Activated CD4-positive, alpha-beta T cell treated with anti-CD3 and anti-CD28 coated beads, Interleukin-2, amount 50 U/mL, for 48 hours (primary cell): ENCODE measurements at regions not wholly inside any gene's neighbourhood (a gene's known extent, or its start where the extent isn't known, plus 50 kb on each side); places are given as distances from the start of the nearest gene placed in this dataset.

Experiments
- DNase-seq, 2 experiments: peaks; one replicate each; pipeline ENCODE4 v3.0.0-alpha.2; 2020

DNA sequence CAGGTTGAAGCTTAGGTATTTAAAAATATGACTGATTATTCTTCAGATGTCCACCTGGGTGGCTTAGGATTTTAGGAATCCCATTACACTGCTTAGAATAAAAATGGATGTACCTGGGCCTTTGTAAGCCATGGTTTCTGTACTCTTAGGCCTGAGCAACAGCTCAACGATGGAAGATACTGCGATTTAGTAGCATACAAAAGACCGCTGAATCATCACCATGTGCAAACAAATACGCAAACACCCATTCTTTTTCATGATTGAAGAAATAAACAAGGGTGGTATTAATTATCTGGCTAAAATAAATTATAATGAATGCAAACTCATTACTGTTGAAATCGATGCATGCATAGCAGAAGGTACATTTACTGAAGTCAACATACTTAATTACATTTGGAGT, 188.9 kb downstream of the ZNF330 start:
- DNase-seq, result no peak

GRCh38 chr4:141410839-141411238, 190.1 kb downstream of the ZNF330 start:
- DNase-seq, result no peak

DNA sequence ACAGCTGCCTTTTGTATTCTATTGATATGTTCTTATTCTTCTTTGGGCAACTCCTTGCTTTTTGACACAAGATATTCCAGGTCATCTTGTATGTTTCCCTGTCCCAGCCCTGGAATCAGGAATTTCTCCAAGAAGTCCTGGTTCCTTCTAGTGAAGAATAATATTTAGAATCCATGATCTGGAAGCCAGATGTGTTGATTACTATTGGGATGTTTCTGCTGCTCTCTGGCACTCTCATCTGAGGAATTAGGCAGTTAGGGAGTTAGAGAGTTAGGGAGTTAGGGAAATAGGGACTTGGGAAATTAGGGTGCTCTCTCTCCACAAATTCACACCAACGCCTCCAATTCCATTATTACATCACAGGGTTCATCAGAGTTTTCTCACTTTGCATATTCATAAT, 191.2 kb downstream of the ZNF330 start:
- DNase-seq, result no peak

DNA sequence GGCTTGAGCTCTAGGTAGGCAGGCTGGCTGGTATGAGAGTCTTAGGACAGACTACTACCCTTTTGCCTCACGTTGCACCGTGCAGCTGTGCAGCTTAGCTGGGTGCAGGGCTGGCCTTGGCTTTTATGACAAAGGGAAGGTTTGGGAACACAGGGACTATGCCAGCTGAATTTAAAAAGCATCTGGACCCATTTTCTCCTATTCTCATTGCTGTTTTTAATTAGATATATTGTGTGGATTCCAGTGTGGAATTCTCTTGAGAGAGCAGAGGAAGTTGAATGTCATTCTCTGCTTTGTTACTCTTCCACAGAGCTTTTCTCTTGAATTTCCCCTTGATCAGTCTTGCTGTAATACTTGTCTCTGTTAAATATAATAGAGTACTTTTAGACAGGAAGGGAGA, 192.7 kb downstream of the ZNF330 start:
- no peak for DNase-seq

- no peak for DNase-seq
These were observed 195.0 kb downstream of the ZNF330 start for GRCh38 chr4:141415651-141416050.

DNA sequence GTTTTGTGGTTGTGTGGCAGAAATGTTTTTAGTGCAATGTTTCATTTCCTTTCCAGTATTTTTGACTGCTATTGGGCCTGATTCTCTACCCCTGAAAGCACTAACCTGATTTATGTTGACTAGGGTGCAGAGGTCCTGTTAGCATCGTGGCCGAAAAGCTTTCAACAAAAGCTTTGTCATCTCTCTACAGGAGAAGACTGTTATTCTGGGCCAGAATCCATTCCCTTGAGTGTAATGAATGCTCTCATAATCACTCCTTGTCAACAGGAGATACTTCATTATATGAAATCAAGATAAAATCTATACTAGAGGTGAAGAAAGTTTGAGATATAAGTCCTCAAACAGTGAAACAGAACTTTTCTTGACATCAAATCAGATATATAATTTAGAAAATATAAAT, 195.5 kb downstream of the ZNF330 start:
- no peak for DNase-seq

- DNase-seq, result no peak
These were observed 196.1 kb downstream of the ZNF330 start for GRCh38 chr4:141416677-141417363.

DNA sequence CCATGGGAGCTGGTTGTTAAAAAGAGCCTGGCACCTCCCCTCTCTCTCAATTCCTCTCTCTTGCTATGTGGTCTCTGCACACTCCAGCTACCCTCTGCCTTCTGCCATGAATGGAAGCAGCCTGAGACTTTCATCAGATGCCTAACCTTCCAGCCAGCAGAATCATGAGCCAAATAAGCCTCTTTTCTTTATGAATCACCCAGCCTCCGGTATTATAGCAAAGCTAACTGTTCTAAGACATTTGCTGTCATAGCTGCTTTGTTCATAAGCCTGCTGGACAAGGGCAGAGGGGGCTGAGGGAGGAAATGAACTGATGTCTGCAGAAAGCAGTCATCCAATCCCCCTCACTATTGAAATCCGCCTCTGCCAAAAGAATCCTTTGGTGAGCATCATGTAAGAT, 196.7 kb downstream of the ZNF330 start:
- DNase-seq, result no peak

- DNase-seq, result no peak
These were observed 204.4 kb downstream of the ZNF330 start for GRCh38 chr4:141425124-141425523.

DNA sequence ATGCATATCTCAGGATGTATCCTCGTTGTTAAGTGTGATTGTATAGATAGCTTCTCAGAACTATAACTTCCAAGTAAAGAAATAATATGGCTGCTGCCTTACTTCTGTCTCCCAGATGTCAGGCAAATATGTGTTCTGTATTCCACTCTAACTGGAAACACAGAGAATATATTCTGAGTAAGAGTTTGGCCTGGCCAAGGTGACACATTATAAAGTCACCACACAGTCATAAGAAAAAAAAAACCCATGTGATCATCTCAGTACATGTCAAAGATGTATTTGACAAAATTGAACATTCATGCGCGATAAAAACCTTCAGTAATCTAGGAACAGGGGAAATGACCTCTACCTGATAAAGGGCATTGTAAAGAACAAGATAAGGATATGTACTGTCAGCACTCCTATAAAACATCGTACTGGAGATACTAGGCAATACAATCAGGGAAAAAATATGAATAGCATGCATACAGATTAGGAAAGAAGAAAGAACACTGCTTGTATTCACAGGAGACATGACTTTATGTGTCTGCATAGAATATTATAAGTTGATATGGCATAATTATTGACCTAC, 207.1 kb downstream of the ZNF330 start:
- no peak for DNase-seq

GRCh38 chr4:141429933-141430332, 206.4 kb upstream of the IL15 start:
- DNase-seq, result no peak

GRCh38 chr4:141430686-141431085, 205.7 kb upstream of the IL15 start:
- DNase-seq, result no peak

DNA sequence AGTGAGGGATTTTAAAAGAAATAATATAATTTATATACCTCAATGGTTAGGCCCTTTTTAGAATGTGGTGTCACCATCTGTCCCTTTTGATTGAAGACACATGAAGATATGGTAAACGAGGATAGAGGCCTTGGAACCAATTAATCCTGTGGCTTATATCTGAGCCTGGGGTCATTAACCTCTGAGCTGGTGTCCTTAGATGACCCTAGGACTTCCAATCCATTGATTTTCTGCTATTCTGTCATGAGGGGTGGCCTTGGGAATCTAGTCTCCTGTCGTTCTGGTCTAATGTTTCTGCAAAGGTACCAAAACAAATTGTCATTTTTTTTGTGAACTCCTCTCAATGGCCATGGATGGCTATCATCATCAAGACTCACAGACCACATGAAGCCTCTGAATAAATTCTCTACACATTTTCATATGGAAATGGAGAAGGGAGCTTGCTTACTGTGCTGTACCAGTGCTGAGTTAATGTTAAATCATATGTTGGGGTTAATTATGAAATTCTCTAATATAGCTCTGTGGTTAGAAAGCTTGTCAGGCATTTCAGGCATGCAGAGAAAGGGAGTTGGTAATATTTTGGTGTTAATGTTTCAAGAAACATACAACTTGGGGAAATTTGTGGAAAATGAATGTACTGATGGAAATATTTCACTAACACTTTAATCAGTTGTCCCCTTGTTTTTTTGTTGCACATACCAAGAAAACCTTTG, 204.2 kb upstream of the IL15 start:
- DNase-seq, result no peak

- DNase-seq, result no peak
These were observed 200.7 kb upstream of the IL15 start for GRCh38 chr4:141435446-141436225.

DNA sequence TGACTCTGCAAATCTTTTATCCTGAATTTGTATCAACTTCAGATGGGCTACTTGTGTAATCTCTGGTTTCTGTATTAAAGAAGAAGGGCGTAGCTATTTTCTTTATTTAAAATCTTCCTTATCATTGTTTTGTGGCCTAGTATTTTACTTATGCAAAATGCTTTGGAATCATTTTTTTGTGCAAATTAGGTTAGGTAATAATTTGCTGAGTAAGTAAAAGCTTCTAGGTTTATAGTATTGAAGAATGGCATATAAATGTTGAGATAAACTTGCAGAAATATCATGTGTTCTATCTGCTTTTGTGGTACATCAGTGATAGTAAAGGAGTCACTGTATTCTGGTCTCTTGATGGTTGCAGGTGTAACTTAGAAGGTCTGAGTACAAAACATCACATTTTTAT, 197.2 kb upstream of the IL15 start:
- DNase-seq, result no peak

DNA sequence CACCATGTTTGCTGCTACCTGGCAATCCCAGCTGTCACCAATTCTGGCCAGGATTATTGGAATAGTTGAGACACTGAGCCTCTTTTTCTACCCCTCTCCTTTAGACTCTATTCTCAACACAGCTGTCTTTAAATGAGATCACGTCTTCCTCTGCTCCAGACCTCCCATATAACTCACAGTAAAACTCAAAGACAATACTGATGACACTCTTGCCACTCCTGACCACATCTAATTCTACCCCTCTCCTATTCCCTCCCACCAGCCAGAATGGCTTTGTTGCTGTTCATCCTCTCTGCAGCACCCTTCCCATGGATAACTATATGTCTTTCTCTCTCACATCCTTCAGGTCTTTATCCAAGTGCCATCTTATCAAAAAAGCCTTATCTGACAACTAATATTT, 188.6 kb upstream of the IL15 start:
- no peak for DNase-seq

- no peak for DNase-seq
These were observed 187.9 kb upstream of the IL15 start for GRCh38 chr4:141448490-141448889.

- no peak for DNase-seq
These were observed 186.5 kb upstream of the IL15 start for GRCh38 chr4:141449927-141450326.

GRCh38 chr4:141455651-141456050, 180.7 kb upstream of the IL15 start:
- DNase-seq, result no peak

GRCh38 chr4:141457653-141458052, 178.7 kb upstream of the IL15 start:
- no peak for DNase-seq

DNA sequence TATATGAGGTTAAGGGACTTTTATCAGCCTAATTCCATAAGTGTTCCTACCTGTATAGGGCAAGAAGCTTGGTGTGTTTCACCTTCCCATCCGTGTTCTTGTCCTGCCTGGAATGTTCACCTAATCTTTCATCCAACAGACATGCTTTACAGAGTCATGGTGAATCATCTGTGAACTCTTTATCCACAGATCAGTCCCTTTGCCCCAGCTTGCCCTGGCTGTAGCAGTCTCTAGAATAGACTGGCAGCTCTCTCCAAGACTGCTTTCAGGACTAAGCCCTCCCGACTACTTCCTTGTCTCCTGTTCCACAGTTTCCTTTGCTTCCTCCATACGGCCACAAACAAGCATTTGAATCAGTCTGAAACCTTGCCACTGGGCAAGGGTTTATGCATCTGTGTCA, 177.9 kb upstream of the IL15 start:
- no peak for DNase-seq

- no peak for DNase-seq
These were observed 177.4 kb upstream of the IL15 start for GRCh38 chr4:141459020-141459419.

DNA sequence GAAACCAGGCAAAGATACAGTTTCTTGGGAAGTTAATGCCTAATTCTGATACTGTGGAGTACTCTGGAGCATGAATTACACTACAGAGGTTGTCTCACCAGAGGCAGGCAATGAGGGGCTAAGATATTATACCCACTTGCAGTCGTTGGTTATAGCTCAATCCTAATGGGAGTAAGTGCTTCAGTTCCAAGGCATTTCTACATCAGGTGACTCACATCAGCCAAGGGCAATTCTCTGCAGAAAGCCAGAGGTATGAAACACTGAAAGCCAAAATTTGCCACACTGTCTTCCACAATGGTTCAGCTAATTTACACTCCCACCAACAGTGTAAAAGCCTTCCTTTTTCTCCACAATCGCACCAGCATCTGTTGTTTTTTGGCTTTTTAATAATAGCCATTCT, 174.0 kb upstream of the IL15 start:
- DNase-seq, result no peak

DNA sequence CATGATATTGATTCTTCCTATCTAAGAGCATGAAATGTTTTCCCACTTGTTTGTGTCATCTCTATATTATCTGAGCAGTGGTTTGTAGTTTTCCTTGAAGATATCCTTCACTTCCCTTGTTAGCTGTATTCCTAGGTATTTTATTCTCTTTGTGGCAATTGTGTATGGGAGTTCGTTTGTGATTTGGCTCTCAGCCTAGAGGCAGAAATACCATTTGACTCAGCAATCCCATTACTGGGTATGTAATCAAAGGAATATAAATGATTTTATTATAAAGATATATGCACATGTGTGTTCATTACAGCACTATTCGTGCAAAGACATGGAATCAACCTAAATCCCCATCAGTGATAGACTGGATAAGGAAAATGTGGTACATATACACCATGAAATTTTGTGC, 172.7 kb upstream of the IL15 start:
- no peak for DNase-seq
